Activated naive CD4-positive, alpha-beta T cell treated with anti-CD3 and anti-CD28 coated beads, Interleukin-2, amount 50 U/mL, for 24 hours (primary cell): ENCODE measurements at regions not wholly inside any gene's neighbourhood (a gene's known extent, or its start where the extent isn't known, plus 50 kb on each side); places are given as distances from the start of the nearest gene placed in this dataset.

Source experiments
- H3K27ac Mint-ChIP-seq: one replicate; pipeline ENCODE4 v1.8.0; 2021; ENCODE audit warnings: mild to moderate bottlenecking, mixed read lengths
- H3K27me3 Mint-ChIP-seq: one replicate; pipeline ENCODE4 v1.8.0; 2021; ENCODE audit warnings: mixed read lengths
- H3K36me3 Mint-ChIP-seq: one replicate; pipeline ENCODE4 v1.8.0; 2021; ENCODE audit warnings: mixed read lengths
- H3K4me1 Mint-ChIP-seq: one replicate; pipeline ENCODE4 v1.8.0; 2021; ENCODE audit warnings: mixed read lengths
- H3K4me3 Mint-ChIP-seq: one replicate; pipeline ENCODE4 v1.8.0; 2021; ENCODE audit warnings: mild to moderate bottlenecking, mixed read lengths
- H3K9me3 Mint-ChIP-seq: one replicate; pipeline ENCODE4 v1.8.0; 2021; ENCODE audit warnings: mixed read lengths

GRCh38 chr3:72281551-72281950, 496.6 kb upstream of the PROK2 start:
- Mint-ChIP-seq H3K36me3 (peaks cover 5% of the 10 kb centered on the region), H3K27ac (no peak overlapping the region), H3K4me3 (no peak overlapping the region), H3K9me3 (peaks cover 5% of the 10 kb centered on the region), H3K27me3 (no peaks in the 10 kb centered on the region), H3K4me1 (peaks cover 3% of the 10 kb centered on the region)

GRCh38 chr3:72280876-72281275, 495.9 kb upstream of the PROK2 start:
- Mint-ChIP-seq H3K4me3 (no peak overlapping the region), H3K4me1 (peaks cover 3% of the 10 kb centered on the region), H3K27me3 (no peaks in the 10 kb centered on the region), H3K9me3 (peaks cover 5% of the 10 kb centered on the region), H3K27ac (no peak overlapping the region), H3K36me3 (peaks cover 5% of the 10 kb centered on the region)

- peaks cover 16% of the 10 kb centered on the region for H3K4me1 Mint-ChIP-seq
- H3K36me3 Mint-ChIP-seq = peaks cover 5% of the 10 kb centered on the region
- H3K27me3 Mint-ChIP-seq = no peaks in the 10 kb centered on the region
- no peak overlapping the region for H3K27ac Mint-ChIP-seq
- H3K4me3 Mint-ChIP-seq = no peak overlapping the region
- peaks cover 5% of the 10 kb centered on the region for H3K9me3 Mint-ChIP-seq
Observed at GRCh38 chr3:72279631-72280041, 494.7 kb upstream of the PROK2 start.

- peaks cover 5% of the 10 kb centered on the region for H3K9me3 Mint-ChIP-seq
- no peak overlapping the region for H3K4me3 Mint-ChIP-seq
- no peaks in the 10 kb centered on the region for H3K27me3 Mint-ChIP-seq
- no peak overlapping the region for H3K27ac Mint-ChIP-seq
- H3K36me3 Mint-ChIP-seq = peaks cover 5% of the 10 kb centered on the region
- H3K4me1 Mint-ChIP-seq = peaks cover 21% of the 10 kb centered on the region
Observed at GRCh38 chr3:72279068-72279604, 494.2 kb upstream of the PROK2 start.

GRCh38 chr3:72278349-72279067, 493.6 kb upstream of the PROK2 start:
- Mint-ChIP-seq H3K27me3 (no peaks in the 10 kb centered on the region), H3K9me3 (peaks cover 5% of the 10 kb centered on the region), H3K4me3 (no peak overlapping the region), H3K4me1 (peaks cover 27% of the 10 kb centered on the region), H3K27ac (no peak overlapping the region), H3K36me3 (peaks cover 5% of the 10 kb centered on the region)

GRCh38 chr3:72277710-72278109, 492.8 kb upstream of the PROK2 start:
- Mint-ChIP-seq H3K36me3 (peaks cover 2% of the 10 kb centered on the region), H3K9me3 (no peaks in the 10 kb centered on the region), H3K27me3 (no peaks in the 10 kb centered on the region), H3K4me3 (no peak overlapping the region), H3K4me1 (peaks cover 29% of the 10 kb centered on the region), H3K27ac (no peak overlapping the region)

GRCh38 chr3:72276806-72277205, 491.9 kb upstream of the PROK2 start:
- Mint-ChIP-seq H3K36me3 (no peaks in the 10 kb centered on the region), H3K27ac (no peak overlapping the region), H3K9me3 (no peaks in the 10 kb centered on the region), H3K27me3 (no peaks in the 10 kb centered on the region), H3K4me3 (no peak overlapping the region), H3K4me1 (peaks cover 31% of the 10 kb centered on the region)

- Mint-ChIP-seq H3K9me3 (no peaks in the 10 kb centered on the region), H3K4me3 (no peak overlapping the region), H3K27me3 (no peaks in the 10 kb centered on the region), H3K4me1 (peaks cover 45% of the 10 kb centered on the region), H3K36me3 (no peaks in the 10 kb centered on the region), H3K27ac (no peak overlapping the region)
Observed at GRCh38 chr3:72275331-72275751, 490.4 kb upstream of the PROK2 start.

GRCh38 chr3:72274493-72275330, 489.8 kb upstream of the PROK2 start:
- Mint-ChIP-seq H3K27me3 (no peaks in the 10 kb centered on the region), H3K36me3 (no peaks in the 10 kb centered on the region), H3K27ac (no peak overlapping the region), H3K4me3 (peak overlapping the region; percentile 40), H3K4me1 (peaks cover 51% of the 10 kb centered on the region), H3K9me3 (no peaks in the 10 kb centered on the region)

GRCh38 chr3:72273615-72274014, 488.7 kb upstream of the PROK2 start:
- Mint-ChIP-seq H3K27ac (no peak overlapping the region), H3K4me1 (peaks cover 55% of the 10 kb centered on the region), H3K36me3 (no peaks in the 10 kb centered on the region), H3K27me3 (no peaks in the 10 kb centered on the region), H3K4me3 (no peak overlapping the region), H3K9me3 (no peaks in the 10 kb centered on the region)

GRCh38 chr3:72272356-72272755, 487.4 kb upstream of the PROK2 start:
- no peaks in the 10 kb centered on the region for H3K9me3 Mint-ChIP-seq
- H3K4me3 Mint-ChIP-seq = no peak overlapping the region
- peaks cover 1% of the 10 kb centered on the region for H3K36me3 Mint-ChIP-seq
- H3K27me3 Mint-ChIP-seq = no peaks in the 10 kb centered on the region
- no peak overlapping the region for H3K27ac Mint-ChIP-seq
- H3K4me1 Mint-ChIP-seq = peaks cover 58% of the 10 kb centered on the region

GRCh38 chr3:72271923-72272322, 487.0 kb upstream of the PROK2 start:
- H3K4me3 Mint-ChIP-seq = no peak overlapping the region
- peaks cover 62% of the 10 kb centered on the region for H3K4me1 Mint-ChIP-seq
- H3K27me3 Mint-ChIP-seq = no peaks in the 10 kb centered on the region
- H3K36me3 Mint-ChIP-seq = peaks cover 1% of the 10 kb centered on the region
- H3K9me3 Mint-ChIP-seq = no peaks in the 10 kb centered on the region
- no peak overlapping the region for H3K27ac Mint-ChIP-seq

GRCh38 chr3:72271216-72271615, 486.3 kb upstream of the PROK2 start:
- Mint-ChIP-seq H3K27ac (no peak overlapping the region), H3K36me3 (peaks cover 1% of the 10 kb centered on the region), H3K9me3 (no peaks in the 10 kb centered on the region), H3K4me1 (peaks cover 69% of the 10 kb centered on the region), H3K4me3 (peak overlapping the region; percentile 33), H3K27me3 (no peaks in the 10 kb centered on the region)

GRCh38 chr3:72270730-72271129, 485.8 kb upstream of the PROK2 start:
- no peaks in the 10 kb centered on the region for H3K9me3 Mint-ChIP-seq
- H3K27me3 Mint-ChIP-seq = no peaks in the 10 kb centered on the region
- no peak overlapping the region for H3K4me3 Mint-ChIP-seq
- peaks cover 73% of the 10 kb centered on the region for H3K4me1 Mint-ChIP-seq
- H3K27ac Mint-ChIP-seq = no peak overlapping the region
- peaks cover 1% of the 10 kb centered on the region for H3K36me3 Mint-ChIP-seq

GRCh38 chr3:72270072-72270681, 485.2 kb upstream of the PROK2 start:
- H3K4me1 Mint-ChIP-seq = peaks cover 70% of the 10 kb centered on the region
- peaks cover 1% of the 10 kb centered on the region for H3K36me3 Mint-ChIP-seq
- H3K27ac Mint-ChIP-seq = no peak overlapping the region
- no peaks in the 10 kb centered on the region for H3K9me3 Mint-ChIP-seq
- H3K27me3 Mint-ChIP-seq = no peaks in the 10 kb centered on the region
- H3K4me3 Mint-ChIP-seq = no peak overlapping the region

- Mint-ChIP-seq H3K9me3 (no peaks in the 10 kb centered on the region), H3K4me3 (no peak overlapping the region), H3K27me3 (no peaks in the 10 kb centered on the region), H3K36me3 (peaks cover 1% of the 10 kb centered on the region), H3K4me1 (peaks cover 63% of the 10 kb centered on the region), H3K27ac (no peak overlapping the region)
Observed at GRCh38 chr3:72269475-72269874, 484.5 kb upstream of the PROK2 start.
